RWPE2 (cell line): ENCODE measurements at regions not wholly inside any gene's neighbourhood (a gene's known extent, or its start where the extent isn't known, plus 50 kb on each side); places are given as distances from the start of the nearest gene placed in this dataset.
"Not testable (repeated sequence)": the region's sequence is repeated elsewhere in the genome, so short reads cannot be mapped to it uniquely, and the experiment has no call there.

Source experiments
- ATAC-seq: fragments of 200-7000 bp; cut with Tn5 transposase; 3 replicates; pipeline ENCODE4 v1.9.1; 2021; ENCODE audit warnings: low read depth
- DNase-seq: peaks from one replicate; pipeline ENCODE4 v3.0.0-alpha.2; 2020; ENCODE audit warnings: low spot score
- H3K27ac ChIP-seq: fragments of 450-650 bp; 2 replicates; pipeline ENCODE4 v1.5.1; 2017; ENCODE audit warnings: mild to moderate bottlenecking; ENCODE audit not compliant: poor library complexity, severe bottlenecking
- H3K27me3 ChIP-seq: fragments of 250-450 bp; sonication (Bioruptor Pico); 2 replicates; pipeline ENCODE4 v1.5.1; 2021; ENCODE audit warnings: mild to moderate bottlenecking, moderate library complexity; ENCODE audit not compliant: insufficient read depth, poor library complexity, severe bottlenecking
- H3K36me3 ChIP-seq: fragments of 250-450 bp; sonication (Bioruptor Pico); 2 replicates; pipeline ENCODE4 v1.5.1; 2020; ENCODE audit warnings: low read depth, mild to moderate bottlenecking, moderate library complexity
- H3K4me1 ChIP-seq: fragments of 250-450 bp; sonication (Bioruptor Pico); 2 replicates; pipeline ENCODE4 v1.5.1; 2021; ENCODE audit warnings: mild to moderate bottlenecking, moderate library complexity; ENCODE audit not compliant: insufficient read depth, poor library complexity, severe bottlenecking
- H3K4me3 ChIP-seq: fragments of 250-450 bp; sonication (Bioruptor Pico); 2 replicates; pipeline ENCODE4 v1.5.1; 2021; ENCODE audit warnings: mild to moderate bottlenecking, moderate library complexity; ENCODE audit not compliant: severe bottlenecking
- H3K9me3 ChIP-seq: fragments of 250-450 bp; sonication (Bioruptor Pico); 2 replicates; pipeline ENCODE4 v1.5.1; 2021; ENCODE audit warnings: mild to moderate bottlenecking, moderate library complexity; ENCODE audit not compliant: severe bottlenecking
- CTCF ChIP-seq: fragments of 450-650 bp; IDR thresholded peaks from one replicate; pipeline ENCODE4 v1.5.1; 2017; ENCODE audit warnings: mild to moderate bottlenecking, moderate library complexity; ENCODE audit not compliant: poor library complexity, severe bottlenecking

- not testable (repeated sequence) for H3K9me3 ChIP-seq, H3K4me3 ChIP-seq, DNase-seq, H3K4me1 ChIP-seq, H3K27me3 ChIP-seq, ATAC-seq, H3K36me3 ChIP-seq, H3K27ac ChIP-seq
- TF ChIP-seq CTCF, result peak; percentile 22
Observed at GRCh38 chr3:195653641-195654040, 67.1 kb upstream of the MUC20 start.

- H3K27me3 ChIP-seq, H3K4me3 ChIP-seq, H3K4me1 ChIP-seq, H3K36me3 ChIP-seq, ATAC-seq, DNase-seq, H3K9me3 ChIP-seq, H3K27ac ChIP-seq: not testable (repeated sequence)
Observed at GRCh38 chr3:195647912-195648702, 64.4 kb upstream of the APOD start.

- not testable (repeated sequence) for H3K27me3 ChIP-seq, ATAC-seq, H3K36me3 ChIP-seq, H3K4me3 ChIP-seq, H3K9me3 ChIP-seq, H3K4me1 ChIP-seq, H3K27ac ChIP-seq, DNase-seq
Observed at GRCh38 chr3:195645872-195646271, 62.1 kb upstream of the APOD start.

GRCh38 chr3:195643245-195643644 lies 59.5 kb upstream of the APOD start:
- ATAC-seq, H3K36me3 ChIP-seq, H3K4me3 ChIP-seq, H3K27me3 ChIP-seq, DNase-seq, H3K9me3 ChIP-seq, H3K27ac ChIP-seq, H3K4me1 ChIP-seq: not testable (repeated sequence)

- not testable (repeated sequence) for H3K4me1 ChIP-seq, H3K36me3 ChIP-seq, H3K27ac ChIP-seq, H3K9me3 ChIP-seq, H3K27me3 ChIP-seq, H3K4me3 ChIP-seq, DNase-seq, ATAC-seq
Observed at GRCh38 chr3:195642311-195642710, 58.6 kb upstream of the APOD start.

- H3K36me3 ChIP-seq, H3K27me3 ChIP-seq, H3K27ac ChIP-seq, H3K4me3 ChIP-seq, H3K9me3 ChIP-seq, H3K4me1 ChIP-seq, ATAC-seq, DNase-seq: not testable (repeated sequence)
Observed at GRCh38 chr3:195638456-195638855, 54.7 kb upstream of the APOD start.

GRCh38 chr3:195637473-195638233 lies 53.9 kb upstream of the APOD start:
- H3K4me3 ChIP-seq, H3K4me1 ChIP-seq, ATAC-seq, DNase-seq, H3K27me3 ChIP-seq, H3K36me3 ChIP-seq, H3K27ac ChIP-seq, H3K9me3 ChIP-seq: not testable (repeated sequence)

GRCh38 chr3:195637011-195637410 lies 53.3 kb upstream of the APOD start:
- not testable (repeated sequence) for ATAC-seq, H3K27me3 ChIP-seq, H3K36me3 ChIP-seq, H3K27ac ChIP-seq, H3K4me3 ChIP-seq, H3K9me3 ChIP-seq, DNase-seq, H3K4me1 ChIP-seq

- H3K27me3 ChIP-seq, H3K9me3 ChIP-seq, H3K27ac ChIP-seq, H3K36me3 ChIP-seq, ATAC-seq, H3K4me1 ChIP-seq, DNase-seq, H3K4me3 ChIP-seq: not testable (repeated sequence)
Observed at GRCh38 chr3:195635898-195636685, 52.4 kb upstream of the APOD start.

GRCh38 chr3:195635262-195635873 lies 51.6 kb upstream of the APOD start:
- H3K4me1 ChIP-seq, H3K27me3 ChIP-seq, DNase-seq, H3K27ac ChIP-seq, H3K4me3 ChIP-seq, H3K36me3 ChIP-seq, ATAC-seq, H3K9me3 ChIP-seq: not testable (repeated sequence)
